ENCODE measurements at regions not wholly inside any gene's neighbourhood (a gene's known extent, or its start where the extent isn't known, plus 50 kb on each side); places are given as distances from the start of the nearest gene placed in this dataset.
"Not testable (repeated sequence)": the region's sequence is repeated elsewhere in the genome, so short reads cannot be mapped to it uniquely, and the experiment has no call there.

DNA sequence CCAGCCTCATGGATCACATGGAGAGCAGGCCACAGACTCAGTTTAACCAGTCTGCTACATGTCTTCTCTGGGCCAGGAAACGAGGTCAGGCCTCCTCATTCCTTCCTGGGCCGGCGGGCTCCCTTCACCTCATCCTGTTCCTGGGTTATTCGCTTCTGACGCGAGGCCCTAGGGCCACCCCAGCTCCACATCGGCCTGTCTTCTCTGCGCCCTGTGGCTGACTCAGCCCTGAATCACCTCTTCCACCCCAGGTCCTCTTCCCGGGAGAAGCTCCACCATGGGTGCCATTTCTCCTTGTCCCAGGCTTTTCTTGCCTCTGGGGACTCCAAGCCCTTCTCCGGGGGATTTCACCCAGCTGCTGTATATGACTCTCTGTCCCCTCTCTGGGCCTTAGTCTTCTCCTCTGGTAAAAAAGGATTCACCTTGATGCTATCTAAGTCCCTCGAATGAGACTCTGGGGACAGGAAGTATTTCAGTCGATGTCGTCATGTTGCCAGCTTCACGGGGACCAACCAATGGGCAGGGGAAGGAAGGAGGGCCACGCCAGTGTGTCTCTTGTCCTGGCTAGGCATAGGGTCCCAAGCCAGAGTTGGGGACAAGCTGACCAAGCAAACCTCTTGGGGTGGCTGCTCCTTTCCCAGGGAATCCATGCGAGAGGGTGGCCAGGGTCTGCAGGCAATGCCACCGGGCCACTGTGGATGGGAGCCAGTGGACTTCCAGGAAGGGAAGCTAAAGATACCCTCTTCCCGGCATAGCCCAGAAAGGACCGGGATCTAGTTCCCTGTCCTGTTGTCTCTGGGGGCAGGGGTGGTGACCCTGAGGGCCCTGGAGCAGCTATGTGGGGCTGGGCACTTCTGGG lies 58.7 kb downstream of the SOCS3 start:
- Histone ChIP-seq H3K9me3 (peaks cover 0 to 4% (median 0%) of the 10 kb centered on the region in 11 donors), H3K27me3 (no peaks in the 10 kb centered on the region), H3K4me3 (no peak overlapping the region), H3K27ac (no peak overlapping the region), H3K36me3 (no peaks in the 10 kb centered on the region), H3K4me1 (peaks cover 5 to 20% (median 10%) of the 10 kb centered on the region in 9 donors)
- ATAC-seq = no peak
- TF ChIP-seq, protein P1, sequence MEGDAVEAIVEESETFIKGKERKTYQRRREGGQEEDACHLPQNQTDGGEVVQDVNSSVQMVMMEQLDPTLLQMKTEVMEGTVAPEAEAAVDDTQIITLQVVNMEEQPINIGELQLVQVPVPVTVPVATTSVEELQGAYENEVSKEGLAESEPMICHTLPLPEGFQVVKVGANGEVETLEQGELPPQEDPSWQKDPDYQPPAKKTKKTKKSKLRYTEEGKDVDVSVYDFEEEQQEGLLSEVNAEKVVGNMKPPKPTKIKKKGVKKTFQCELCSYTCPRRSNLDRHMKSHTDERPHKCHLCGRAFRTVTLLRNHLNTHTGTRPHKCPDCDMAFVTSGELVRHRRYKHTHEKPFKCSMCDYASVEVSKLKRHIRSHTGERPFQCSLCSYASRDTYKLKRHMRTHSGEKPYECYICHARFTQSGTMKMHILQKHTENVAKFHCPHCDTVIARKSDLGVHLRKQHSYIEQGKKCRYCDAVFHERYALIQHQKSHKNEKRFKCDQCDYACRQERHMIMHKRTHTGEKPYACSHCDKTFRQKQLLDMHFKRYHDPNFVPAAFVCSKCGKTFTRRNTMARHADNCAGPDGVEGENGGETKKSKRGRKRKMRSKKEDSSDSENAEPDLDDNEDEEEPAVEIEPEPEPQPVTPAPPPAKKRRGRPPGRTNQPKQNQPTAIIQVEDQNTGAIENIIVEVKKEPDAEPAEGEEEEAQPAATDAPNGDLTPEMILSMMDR (IDR thresholded peaks at IDR 0.05) = no peak
- DNase-seq = no peak
- intact Hi-C loops (cut with DNase I) = no loop called here
- 86 to 90% methylated on average over 19 of the region's 19 CpGs for WGBS, 2 donors

DNA sequence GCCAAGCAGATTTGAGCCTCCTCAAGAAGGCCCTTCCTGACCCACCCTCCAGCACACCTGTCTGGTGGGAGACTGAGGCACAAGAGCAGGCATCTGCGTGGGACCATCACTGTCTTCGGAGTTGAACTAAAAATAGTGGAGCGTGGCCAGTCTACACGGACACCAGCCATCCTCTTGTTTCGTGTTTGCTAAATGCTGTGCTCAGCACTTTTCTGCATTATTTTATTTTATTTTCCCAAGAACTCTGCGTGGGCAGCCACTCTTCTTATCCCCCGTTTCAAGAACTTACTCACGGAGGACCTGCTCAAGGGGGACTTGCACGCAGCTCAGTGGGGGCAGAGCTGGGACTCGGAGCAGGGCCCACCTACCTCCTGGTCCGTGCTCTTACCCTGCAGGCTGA lies 60.8 kb downstream of the SOCS3 start:
- intact Hi-C loops (cut with DNase I) = no loop called here

DNA sequence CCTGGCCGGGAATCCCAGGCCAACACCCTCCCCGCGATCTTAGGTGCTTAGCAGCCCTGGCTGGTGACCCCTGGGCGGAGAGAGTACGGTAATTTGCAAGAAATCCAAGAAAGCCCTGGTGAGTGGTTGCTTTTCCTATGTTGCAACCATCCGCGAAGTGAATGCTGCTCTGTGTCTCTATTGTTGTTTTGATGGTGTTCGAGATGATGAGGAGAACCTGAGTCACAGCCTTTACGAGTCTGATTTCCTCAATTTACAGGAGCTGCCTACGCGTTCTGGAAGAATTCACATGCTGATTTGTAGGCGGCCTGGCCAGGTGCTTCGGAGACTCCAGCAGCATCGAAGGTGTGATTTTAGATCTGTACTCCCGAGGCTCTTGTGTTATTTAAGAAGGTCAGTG lies 63.3 kb downstream of the TMEM235 start:
- peaks cover 0 to 22% (median 7%) of the 10 kb centered on the region in 9 donors for H3K4me1 ChIP-seq
- H3K4me3 ChIP-seq = no peak overlapping the region
- 86 to 90% methylated on average over 15 of the region's 15 CpGs for WGBS, 2 donors
- no peaks in the 10 kb centered on the region for H3K36me3 ChIP-seq
- TF ChIP-seq, protein P1 (IDR thresholded peaks at IDR 0.05) = no peak
- H3K27me3 ChIP-seq = no peaks in the 10 kb centered on the region
- H3K9me3 ChIP-seq = no peaks in the 10 kb centered on the region
- H3K27ac ChIP-seq = no peak overlapping the region
- intact Hi-C loops (cut with DNase I) = loop anchor here in 7 of 10 donors (5.0 kb wide), 4 partner anchors 43 to 128 kb away; partner anchors contain the start of gene SOCS3 (in 3 of the 7)
- DNase-seq = no peak
- ATAC-seq = no peak

More for the DNA sequence above, 60.8 kb downstream of the SOCS3 start:
- TF ChIP-seq, protein P1 (IDR thresholded peaks at IDR 0.05) = no peak
- DNase-seq (no peak), ATAC-seq (no peak)
- no peak overlapping the region for H3K4me3 ChIP-seq
- no peaks in the 10 kb centered on the region for H3K36me3 ChIP-seq
- H3K9me3 ChIP-seq = no peaks in the 10 kb centered on the region
- H3K27me3 ChIP-seq = no peaks in the 10 kb centered on the region
- no peak overlapping the region for H3K27ac ChIP-seq
- H3K4me1 ChIP-seq = peaks cover 0 to 6% (median 0%) of the 10 kb centered on the region in 9 donors
- WGBS, 2 donors = 83 to 85% methylated on average over 11 of the region's 11 CpGs

DNA sequence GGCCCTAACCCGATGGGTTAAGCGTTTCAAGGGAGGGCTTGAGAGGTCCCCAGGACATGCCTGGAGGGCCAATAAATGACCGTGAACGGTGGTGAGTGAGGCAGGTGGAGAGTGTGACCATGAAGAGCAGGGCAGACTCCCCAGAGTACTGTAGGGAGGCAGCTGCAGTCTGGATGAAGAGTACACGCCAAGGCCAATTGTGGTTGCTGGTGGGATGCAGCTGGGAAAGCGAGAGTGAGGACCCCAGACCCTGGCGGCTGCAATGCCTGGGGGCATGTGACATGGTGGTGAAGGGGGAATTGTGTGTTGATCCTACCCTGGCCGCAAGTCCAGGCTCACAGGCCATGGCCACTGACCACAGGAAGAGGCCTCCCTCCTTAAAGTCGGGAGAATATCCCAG lies 62.9 kb downstream of the TMEM235 start:
- no peaks in the 10 kb centered on the region for H3K9me3 ChIP-seq
- no peak for ATAC-seq
- no peak overlapping the region for H3K27ac ChIP-seq
- TF ChIP-seq, protein P1 (IDR thresholded peaks at IDR 0.05) = no peak
- peaks cover 0 to 26% (median 8%) of the 10 kb centered on the region in 9 donors for H3K4me1 ChIP-seq
- no peaks in the 10 kb centered on the region for H3K36me3 ChIP-seq
- no peaks in the 10 kb centered on the region for H3K27me3 ChIP-seq
- intact Hi-C loops (cut with DNase I) = loop anchor here in 7 of 10 donors (5.0 kb wide), 4 partner anchors 43 to 128 kb away; partner anchors contain the start of gene SOCS3 (in 3 of the 7)
- no peak overlapping the region for H3K4me3 ChIP-seq
- 81 to 83% methylated on average over 9 of the region's 9 CpGs for WGBS, 2 donors
- DNase-seq = no peak

DNA sequence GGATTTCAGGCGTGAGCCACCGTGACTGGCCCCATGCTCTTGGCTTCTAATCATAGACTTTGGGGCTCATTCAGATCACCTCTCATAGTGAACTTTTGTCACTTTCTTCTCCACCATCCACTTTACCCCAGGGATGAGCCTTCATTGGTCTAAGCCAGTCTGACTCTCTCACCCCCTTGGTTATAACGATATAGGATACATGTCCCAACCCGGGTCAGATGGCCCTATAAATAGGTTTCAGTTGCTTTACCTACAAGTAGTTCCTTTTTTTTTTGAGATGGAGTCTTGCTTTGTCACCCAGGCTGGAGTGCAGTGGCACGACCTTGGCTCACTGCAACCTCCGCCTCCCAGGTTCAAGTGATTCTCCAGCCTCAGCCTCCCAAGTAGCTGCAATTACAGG lies 61.7 kb downstream of the TMEM235 start:
- H3K27me3 ChIP-seq, H3K9me3 ChIP-seq, H3K4me3 ChIP-seq, H3K27ac ChIP-seq, DNase-seq, H3K36me3 ChIP-seq, ATAC-seq: not testable (repeated sequence)
- intact Hi-C loops (cut with DNase I) = loop anchor here in 7 of 10 donors (5.0 kb wide), 4 partner anchors 44 to 129 kb away; partner anchors contain the start of gene SOCS3 (in 3 of the 7)
- H3K4me1 ChIP-seq = peaks cover 0 to 26% (median 8%) of the 10 kb centered on the region in 9 donors
- 83 to 93% methylated on average over 6 of the region's 6 CpGs for WGBS, 2 donors
